HG03520 (cell line): ENCODE measurements at regions not wholly inside any gene's neighbourhood (a gene's known extent, or its start where the extent isn't known, plus 50 kb on each side); places are given as distances from the start of the nearest gene placed in this dataset.

Experiments used
- ATAC-seq: cut with Tn5 transposase; IDR thresholded peaks from one replicate; pipeline ENCODE4 v1.9.1; 2021; ENCODE audit warnings: mild to moderate bottlenecking, moderate library complexity; ENCODE audit not compliant: unreplicated experiment

- no peak for ATAC-seq
Measured at GRCh38 chr3:71927505-71928066, 142.6 kb upstream of the PROK2 start.

DNA sequence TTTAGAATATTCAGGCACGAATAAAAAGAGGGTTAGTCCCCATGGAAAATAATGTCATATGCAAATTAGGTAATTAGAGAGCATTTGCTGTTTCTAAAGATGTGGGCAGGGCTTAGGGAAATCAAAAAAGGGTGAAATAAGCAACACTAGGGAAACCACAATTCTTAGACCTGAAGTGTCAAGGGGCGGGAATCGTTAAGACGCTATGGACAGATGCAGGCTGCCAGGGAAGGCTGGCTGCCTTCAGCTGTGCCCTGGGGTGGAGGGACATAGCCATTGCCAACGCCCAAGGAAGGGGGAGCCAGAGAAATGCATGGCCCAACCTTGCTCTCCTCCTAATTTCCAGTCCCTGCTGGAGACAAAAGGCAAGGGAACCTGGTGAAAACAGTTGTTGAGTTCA, 141.7 kb upstream of the PROK2 start:
- no peak for ATAC-seq

- peak; percentile 31 for ATAC-seq
Measured at GRCh38 chr3:71926262-71926600, 141.3 kb upstream of the PROK2 start.

GRCh38 chr3:71925511-71926261, 140.7 kb upstream of the PROK2 start:
- ATAC-seq, result peak; percentile 56

- no peak for ATAC-seq
Measured at GRCh38 chr3:71924721-71925120, 139.8 kb upstream of the PROK2 start.

- ATAC-seq, result no peak
Measured at GRCh38 chr3:71921036-71921435, 136.1 kb upstream of the PROK2 start.

GRCh38 chr3:71919572-71919971, 134.6 kb upstream of the PROK2 start:
- ATAC-seq, result no peak

DNA sequence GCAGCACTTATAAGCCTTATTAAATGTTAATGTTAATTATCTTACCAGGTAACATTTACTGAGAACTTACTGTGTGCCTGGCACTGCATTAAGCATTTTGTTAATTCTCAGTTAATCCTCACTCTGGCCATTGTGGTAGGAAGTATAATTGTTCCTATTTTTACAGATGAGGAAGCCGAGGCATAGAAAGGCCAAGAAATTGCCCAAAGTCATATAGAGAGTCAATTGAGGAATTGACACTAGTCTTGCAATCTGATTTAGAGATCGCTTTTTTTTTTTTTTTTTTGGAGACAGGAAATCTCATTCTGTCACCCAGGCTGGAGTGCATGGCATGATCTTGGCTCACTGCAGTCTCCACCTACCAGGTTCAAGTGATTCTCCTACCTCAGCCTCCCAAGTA, 132.6 kb upstream of the PROK2 start:
- ATAC-seq, result no peak

- no peak for ATAC-seq
Measured at GRCh38 chr3:71916747-71917369, 131.9 kb upstream of the PROK2 start.

DNA sequence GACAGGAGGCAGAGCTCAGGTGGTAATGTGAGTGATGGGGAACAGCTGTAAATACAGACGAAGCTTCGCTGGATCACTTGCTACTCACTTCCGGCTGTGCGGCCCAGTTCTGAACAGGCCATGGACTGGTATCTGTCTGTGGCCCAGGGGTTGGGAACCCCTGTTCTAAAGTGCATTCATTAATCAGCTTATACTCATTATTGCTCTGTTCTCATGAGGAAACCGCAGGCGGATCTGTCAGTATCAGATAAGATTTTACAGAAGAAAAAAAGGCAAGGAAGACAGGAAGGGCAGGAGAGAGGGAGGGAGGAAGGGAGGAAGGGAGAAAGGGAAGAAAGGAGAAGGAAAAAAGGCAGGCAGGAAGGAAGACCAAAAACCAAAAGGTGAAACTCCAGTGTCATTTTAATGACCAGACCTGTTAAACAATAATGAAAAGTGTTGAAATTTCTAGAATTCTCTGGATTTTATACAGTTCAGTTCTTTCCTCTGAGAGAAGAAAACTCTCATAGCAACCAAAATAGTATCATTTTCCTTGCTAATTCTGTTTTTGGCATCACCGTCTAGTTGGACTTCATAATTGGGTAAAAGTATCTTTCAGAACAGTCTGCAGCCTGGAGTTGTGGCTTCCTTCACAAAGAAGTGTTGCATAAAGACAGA, 128.0 kb upstream of the PROK2 start:
- ATAC-seq, result no peak

- ATAC-seq, result no peak
Measured at GRCh38 chr3:71910108-71910507, 125.2 kb upstream of the PROK2 start.

DNA sequence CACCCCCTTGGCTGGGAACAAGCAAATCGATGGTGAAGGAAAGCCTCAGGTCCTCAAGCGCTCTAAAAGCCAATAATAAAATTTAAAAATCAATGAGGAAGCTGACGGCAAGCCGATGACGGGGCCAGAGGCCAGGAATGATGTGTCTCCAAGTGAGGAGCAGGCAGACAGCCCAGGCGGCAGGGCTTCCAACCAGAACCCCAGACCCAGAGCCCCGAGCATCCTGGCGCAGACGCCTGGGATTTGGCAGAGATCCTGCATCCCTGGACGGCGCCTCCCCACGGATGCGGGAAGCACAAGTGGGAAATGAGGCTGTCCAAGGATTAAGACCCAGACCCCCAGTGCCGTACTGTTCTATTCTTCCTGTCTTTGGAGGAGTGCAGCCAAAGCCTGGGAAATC, 123.0 kb upstream of the PROK2 start:
- no peak for ATAC-seq

GRCh38 chr3:71906976-71907375, 122.0 kb upstream of the PROK2 start:
- ATAC-seq, result no peak

- ATAC-seq, result peak; percentile 63
Measured at GRCh38 chr3:71905426-71905825, 120.5 kb upstream of the PROK2 start.

DNA sequence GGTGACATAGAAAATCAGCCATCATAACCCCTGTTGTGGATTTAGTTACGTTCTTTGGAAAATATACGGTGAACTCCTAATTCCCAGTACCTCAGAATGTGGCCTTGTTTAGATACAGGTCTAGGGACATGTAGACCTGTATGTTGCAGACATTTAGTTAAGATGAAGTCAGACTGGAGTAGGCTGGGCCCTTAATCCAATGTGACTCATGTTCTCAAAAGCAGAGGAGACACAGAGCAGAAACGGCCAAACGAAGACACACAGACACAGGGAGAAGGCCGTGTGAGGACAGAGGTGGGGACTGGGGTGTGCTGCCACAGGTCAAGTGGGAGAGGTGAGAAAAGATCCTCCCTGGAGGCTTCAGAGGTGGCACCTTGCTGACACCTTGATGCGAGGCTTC, 119.0 kb upstream of the PROK2 start:
- no peak for ATAC-seq

DNA sequence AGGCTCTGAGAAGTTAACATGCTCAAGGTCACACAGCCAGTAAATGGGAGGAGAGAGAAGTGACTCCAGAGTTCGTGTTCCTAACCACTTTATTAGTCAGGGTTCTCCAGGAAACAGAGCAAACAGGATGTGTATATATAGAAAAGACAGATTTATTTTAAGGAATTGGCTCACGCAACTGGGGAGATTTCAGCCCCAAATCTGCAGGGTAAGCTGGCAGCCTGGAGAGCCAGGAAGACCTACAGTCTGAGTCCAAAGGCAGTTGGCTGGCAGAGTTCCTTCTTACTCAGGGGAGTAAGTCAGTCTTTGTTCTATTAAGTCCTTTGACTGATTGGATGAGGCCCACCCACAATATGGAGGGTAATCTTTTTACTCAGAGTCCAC, 118.2 kb upstream of the PROK2 start:
- ATAC-seq, result no peak

- ATAC-seq, result no peak
Measured at GRCh38 chr3:71902258-71903111, 117.5 kb upstream of the PROK2 start.

GRCh38 chr3:71901645-71902044, 116.7 kb upstream of the PROK2 start:
- ATAC-seq, result no peak

DNA sequence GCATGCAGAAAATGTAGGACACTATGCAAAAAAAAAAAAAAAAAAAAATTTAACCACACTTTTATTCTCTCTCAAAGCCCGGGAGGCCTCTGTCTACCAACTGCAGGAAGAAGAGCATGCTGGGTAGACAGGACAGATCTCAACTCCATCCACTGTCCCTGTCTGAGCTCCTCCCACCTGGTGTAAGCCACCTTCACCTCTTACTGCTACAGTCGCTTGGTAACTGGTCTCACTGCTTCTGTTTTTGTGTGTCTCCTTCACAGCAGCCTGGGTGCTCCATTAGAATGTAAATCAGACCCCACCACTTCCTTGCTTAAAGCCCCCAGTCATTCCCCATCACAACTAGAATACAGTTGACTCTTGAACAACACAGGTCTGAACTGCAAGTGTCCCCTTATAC, 115.1 kb upstream of the PROK2 start:
- ATAC-seq, result no peak

- no peak for ATAC-seq
Measured at GRCh38 chr3:71896751-71897150, 111.8 kb upstream of the PROK2 start.
